ENCODE measurements at regions not wholly inside any gene's neighbourhood (a gene's known extent, or its start where the extent isn't known, plus 50 kb on each side); places are given as distances from the start of the nearest gene placed in this dataset.

- no peak for TF ChIP-seq CTCF (IDR thresholded peaks at IDR 0.05; ENCODE audit: borderline replicate concordance, extremely low read depth, low read length, poor library complexity, severe bottlenecking)
- no peak for TF ChIP-seq EZH2 (IDR thresholded peaks at IDR 0.05; ENCODE audit: borderline replicate concordance, low read depth, low read length, severe bottlenecking)
Observed at GRCh38 chr9:73038613-73039012, 85.8 kb upstream of the ALDH1A1 start.

Measured in DND-41 (cell line).